K562 (cell line): ENCODE measurements at regions not wholly inside any gene's neighbourhood (a gene's known extent, or its start where the extent isn't known, plus 50 kb on each side); places are given as distances from the start of the nearest gene placed in this dataset.

ENCODE experiments used
- ATAC-seq: fragments of 200-7000 bp; cut with Tn5 transposase; 3 replicates; pipeline ENCODE4 v1.9.1; 2020; ENCODE audit warnings: moderate library complexity
- BruUV-seq: library from RNA; stranded (reverse); fragments of 400-500 nt; replicated peaks from 2 replicates; lab custom pipeline; 2021; lab: Mats Ljungman, UMichigan
- CTCF ChIA-PET: fragments of 300-600 bp; formaldehyde crosslinking; extraction: SDS; loops from one replicate; lab custom pipeline; 2021; ENCODE audit warnings: low intra/inter-chr PET ratio; lab: Yijun Ruan, JAX
- POLR2A ChIA-PET: fragments of 300-600, 350-650 bp; sonication (Branson Sonifier 250); formaldehyde crosslinking; extraction: SDS; loops from one replicate; lab custom pipeline; 2021; ENCODE audit warnings: antibody characterized with exemption, inconsistent platforms; lab: Yijun Ruan, JAX
- DNase-seq, 4 experiments: peaks; one replicate each; pipeline versions ENCODE4 v3.0.0 to v3.0.0-alpha.2; 2011 to 2018; ENCODE audit warnings: low spot score in 3 of 4, mixed read lengths in 3 of 4; ENCODE audit errors: extremely low read depth in 1 of 4
- FAIRE-seq: peaks from 2 replicates; lab custom pipeline; 2011; peaks lifted over from hg19 to GRCh38; lab: Jason Lieb, UNC
- H2AFZ ChIP-seq: 2 replicates; pipeline ENCODE4 v1.6.0; 2011; ENCODE audit warnings: low read depth, low read length, control low read depth, inconsistent platforms
- H3K27ac ChIP-seq: fragments of 200-600 bp; 3 replicates; pipeline ENCODE4 v1.8.0; 2011; ENCODE audit warnings: low read depth, mild to moderate bottlenecking, control low read depth, inconsistent platforms, low read length, moderate library complexity, mixed read lengths; ENCODE audit errors: extremely low read depth
- H3K27me3 ChIP-seq, 2 experiments: fragments of 300-600 bp in 1 of 2; 2 replicates in 1 of 2; 3 replicates in 1 of 2; pipeline versions ENCODE4 v1.6.0 to v1.8.0; 2011; ENCODE audit warnings: inconsistent platforms in 2 of 2, low read length in 2 of 2, mild to moderate bottlenecking in 1 of 2, mixed read lengths in 1 of 2, moderate library complexity in 1 of 2; ENCODE audit not compliant: control insufficient read depth in 2 of 2, insufficient read depth in 2 of 2
- H3K36me3 ChIP-seq: fragments of 300-600 bp; 3 replicates; pipeline ENCODE4 v1.8.0; 2011; ENCODE audit warnings: mild to moderate bottlenecking, low read length, inconsistent platforms; ENCODE audit not compliant: control insufficient read depth, insufficient read depth
- H3K4me1 ChIP-seq, 2 experiments: fragments of 200-600 bp in 1 of 2; replicated peaks in 1 of 2; 2 replicates in 1 of 2; 3 replicates in 1 of 2; pipeline versions ENCODE4 v1.5.1 to v1.8.0; 2011; ENCODE audit warnings: inconsistent platforms in 2 of 2, low read length in 2 of 2, mild to moderate bottlenecking in 1 of 2, mixed read lengths in 1 of 2, moderate library complexity in 1 of 2; ENCODE audit not compliant: control insufficient read depth in 2 of 2, insufficient read depth in 2 of 2
- H3K4me2 ChIP-seq: 2 replicates; pipeline ENCODE4 v1.6.1; 2011; ENCODE audit warnings: low read length, control low read depth, inconsistent platforms, mixed read lengths; ENCODE audit not compliant: insufficient read depth
- H3K4me3 ChIP-seq: fragments of 200-600 bp; sonication (generic), shearing (Covaris generic); 2 replicates; pipeline ENCODE4 v1.5.1; 2016; ENCODE audit warnings: control low read depth, inconsistent platforms
- H3K79me2 ChIP-seq: fragments of 200-600 bp; 3 replicates; pipeline ENCODE4 v1.8.0; 2011; ENCODE audit warnings: low read length, inconsistent platforms; ENCODE audit not compliant: control insufficient read depth, insufficient read depth
- H3K9ac ChIP-seq, 2 experiments: 2 replicates each; pipeline versions ENCODE4 v1.6.0 to v1.6.1; 2011; ENCODE audit warnings: low read depth in 2 of 2, low read length in 2 of 2, control low read depth in 1 of 2, inconsistent platforms in 1 of 2, mild to moderate bottlenecking in 1 of 2, mixed read lengths in 1 of 2; ENCODE audit not compliant: insufficient read depth in 1 of 2
- H3K9me1 ChIP-seq: one replicate; pipeline ENCODE4 v1.6.0; 2011; ENCODE audit warnings: inconsistent platforms, mild to moderate bottlenecking, low read length, moderate library complexity; ENCODE audit not compliant: control insufficient read depth, insufficient read depth
- H3K9me3 ChIP-seq: replicated peaks from 2 replicates; pipeline ENCODE4 v1.5.1; 2011; ENCODE audit warnings: low read depth, low read length, inconsistent platforms; ENCODE audit not compliant: control insufficient read depth, insufficient read depth
- H4K20me1 ChIP-seq: replicated peaks from 2 replicates; pipeline ENCODE4 v1.6.1; 2011; ENCODE audit warnings: low read length, inconsistent platforms, mixed read lengths; ENCODE audit not compliant: control insufficient read depth, insufficient read depth
- HNRNPK ChIP-seq: fragments of 200-400 bp; formaldehyde crosslinking; IDR thresholded peaks from one replicate; pipeline ENCODE4 v1.6.1; 2018; ENCODE audit warnings: mild to moderate bottlenecking, low read depth, low read length; ENCODE audit not compliant: poor library complexity, severe bottlenecking
- RREB1 ChIP-seq: fragments of 250-450 bp; sonication (Bioruptor Pico); IDR thresholded peaks from 2 replicates; pipeline ENCODE4 v1.4.0; 2020
- SUPT5H ChIP-seq: fragments of 450-650 bp; IDR thresholded peaks from 2 replicates; pipeline ENCODE4 v1.6.1; 2016
- ZBTB33 ChIP-seq: sonication (generic); formaldehyde crosslinking; IDR thresholded peaks from 2 replicates; pipeline ENCODE4 v1.8.1; 2023; ENCODE audit warnings: mild to moderate bottlenecking, missing genetic modification reagents
- ZNF609 ChIP-seq: sonication (generic); formaldehyde crosslinking; IDR thresholded peaks from 2 replicates; pipeline ENCODE4 v1.8.1; 2023; ENCODE audit warnings: missing genetic modification reagents, mild to moderate bottlenecking, borderline replicate concordance
- WGBS: fragments of 100-300 bp; shearing (Covaris generic); methylation state at CpG from one replicate; pipeline ENCODE4 v1.1.6; 2016; ENCODE audit warnings: low coverage, mixed read lengths; ENCODE audit not compliant: insufficient coverage; ENCODE audit errors: missing lambda C conversion rate; 5-methylcytosine and 5-hydroxymethylcytosine counted together
- in situ Hi-C: fragments of 300-500 bp; cut with MboI; formaldehyde crosslinking; loops from 4 replicates; pipeline ENCODE4 v1.15.0; 2018; ENCODE audit warnings: inconsistent platforms, mixed read lengths
- intact Hi-C: fragments of 100-400 bp; cut with micrococcal nuclease; formaldehyde crosslinking; loops from 2 replicates; pipeline ENCODE4 v1.14.2; 2022

GRCh38 chr1:36562181-36562685 lies 79.5 kb upstream of the CSF3R start:
- Histone ChIP-seq H2AFZ (no peak overlapping the region), H3K27ac (no peak overlapping the region), H3K36me3 (no peaks in the 10 kb centered on the region), H3K4me3 (no peak overlapping the region), H3K4me2 (no peak overlapping the region), H3K79me2 (no peaks in the 10 kb centered on the region), H3K9me3 (no peaks in the 10 kb centered on the region), H3K4me1 (no peaks in the 10 kb centered on the region), H3K27me3 (peaks cover 12 to 50% of the 10 kb centered on the region in 2 experiments), H3K9ac (no peak overlapping the region), H4K20me1 (peaks cover 11% of the 10 kb centered on the region; the same call in 1 of the 2 replicates), H3K9me1 (no peaks in the 10 kb centered on the region)
- POLR2A ChIA-PET: interaction anchor here (1.5 to 1.6 kb wide), 2 partner anchors 10 to 11 kb away, joined by 3 to 5 read pairs; no protein-coding TSS in a partner anchor
- CTCF ChIA-PET: no interaction called here
- in situ Hi-C loops: no loop called here
- WGBS: 0% methylated on average over 3 of the region's 3 CpGs
- no peak for FAIRE-seq
- no peak for DNase-seq
- intact Hi-C loops: no loop called here
- no TSS peak for BruUV-seq
- ATAC-seq: no peak; the same call in 2 of the 3 replicates
- no peak for TF ChIP-seq HNRNPK
- TF ChIP-seq RREB1 (CRISPR knock-in tag): no peak
- no peak for TF ChIP-seq SUPT5H
- TF ChIP-seq ZBTB33 (CRISPR knock-in tag): no peak
- no peak for TF ChIP-seq ZNF609
